ENCODE measurements at regions not wholly inside any gene's neighbourhood (a gene's known extent, or its start where the extent isn't known, plus 50 kb on each side); places are given as distances from the start of the nearest gene placed in this dataset.

- TF ChIP-seq EZH2 (IDR thresholded peaks at IDR 0.05; ENCODE audit: borderline replicate concordance, low read depth, low read length, severe bottlenecking) = no peak
- no peak for TF ChIP-seq CTCF (IDR thresholded peaks at IDR 0.05; ENCODE audit: borderline replicate concordance, extremely low read depth, low read length, poor library complexity, severe bottlenecking)
- ATAC-seq (ENCODE audit: insufficient read depth, low read depth) (no peak), DNase-seq (no peak)
- Histone ChIP-seq H3K9me3 (ENCODE audit: insufficient read depth, low read length, severe bottlenecking) (no peaks in the 10 kb centered on the region), H3K4me3 (ENCODE audit: low read depth in 1 of 2, low read length in 2 of 2) (no peak overlapping the region), H2AFZ (ENCODE audit: low read depth, low read length) (no peak overlapping the region), H3K4me2 (ENCODE audit: insufficient read depth, low read length) (no peak overlapping the region), H3K4me1 (ENCODE audit: insufficient read depth, low read length) (no peaks in the 10 kb centered on the region), H4K20me1 (ENCODE audit: insufficient read depth, low read length) (no peaks in the 10 kb centered on the region), H3K79me2 (ENCODE audit: insufficient read depth, low read length) (no peaks in the 10 kb centered on the region), H3K36me3 (ENCODE audit: insufficient read depth, low read length) (no peaks in the 10 kb centered on the region), H3K27me3 (ENCODE audit: insufficient read depth, low read length, poor library complexity) (no peaks in the 10 kb centered on the region), H3K27ac (ENCODE audit: low read length) (no peak overlapping the region), H3K9ac (ENCODE audit: low read depth, low read length) (no peak overlapping the region)
Measured at GRCh38 chr11:95307286-95307685, 76.3 kb upstream of the SESN3 start.

- H3K36me3 ChIP-seq (ENCODE audit: insufficient read depth, low read length) = no peaks in the 10 kb centered on the region
- H3K4me1 ChIP-seq (ENCODE audit: insufficient read depth, low read length) = no peaks in the 10 kb centered on the region
- DNase-seq (no peak), ATAC-seq (ENCODE audit: insufficient read depth, low read depth) (no peak)
- H3K4me3 ChIP-seq (ENCODE audit: low read depth in 1 of 2, low read length in 2 of 2) = no peak overlapping the region
- TF ChIP-seq CTCF (IDR thresholded peaks at IDR 0.05; ENCODE audit: borderline replicate concordance, extremely low read depth, low read length, poor library complexity, severe bottlenecking) (no peak), EZH2 (IDR thresholded peaks at IDR 0.05; ENCODE audit: borderline replicate concordance, low read depth, low read length, severe bottlenecking) (no peak)
- no peak overlapping the region for H3K9ac ChIP-seq (ENCODE audit: low read depth, low read length)
- H3K27ac ChIP-seq (ENCODE audit: low read length) = no peak overlapping the region
- no peak overlapping the region for H3K4me2 ChIP-seq (ENCODE audit: insufficient read depth, low read length)
- no peaks in the 10 kb centered on the region for H3K9me3 ChIP-seq (ENCODE audit: insufficient read depth, low read length, severe bottlenecking)
- H3K79me2 ChIP-seq (ENCODE audit: insufficient read depth, low read length) = no peaks in the 10 kb centered on the region
- H4K20me1 ChIP-seq (ENCODE audit: insufficient read depth, low read length) = no peaks in the 10 kb centered on the region
- no peaks in the 10 kb centered on the region for H3K27me3 ChIP-seq (ENCODE audit: insufficient read depth, low read length, poor library complexity)
- H2AFZ ChIP-seq (ENCODE audit: low read depth, low read length) = no peak overlapping the region
Measured at GRCh38 chr11:95306801-95307200, 75.8 kb upstream of the SESN3 start.

- no peak overlapping the region for H3K4me2 ChIP-seq (ENCODE audit: insufficient read depth, low read length)
- DNase-seq (no peak), ATAC-seq (ENCODE audit: insufficient read depth, low read depth) (no peak)
- H3K27ac ChIP-seq (ENCODE audit: low read length) = no peak overlapping the region
- H3K9me3 ChIP-seq (ENCODE audit: insufficient read depth, low read length, severe bottlenecking) = no peaks in the 10 kb centered on the region
- no peaks in the 10 kb centered on the region for H4K20me1 ChIP-seq (ENCODE audit: insufficient read depth, low read length)
- TF ChIP-seq CTCF (IDR thresholded peaks at IDR 0.05; ENCODE audit: borderline replicate concordance, extremely low read depth, low read length, poor library complexity, severe bottlenecking) = no peak
- no peak for TF ChIP-seq EZH2 (IDR thresholded peaks at IDR 0.05; ENCODE audit: borderline replicate concordance, low read depth, low read length, severe bottlenecking)
- H3K79me2 ChIP-seq (ENCODE audit: insufficient read depth, low read length) = no peaks in the 10 kb centered on the region
- peaks cover 6% of the 10 kb centered on the region for H3K27me3 ChIP-seq (ENCODE audit: insufficient read depth, low read length, poor library complexity)
- no peak overlapping the region for H2AFZ ChIP-seq (ENCODE audit: low read depth, low read length)
- H3K9ac ChIP-seq (ENCODE audit: low read depth, low read length) = no peak overlapping the region
- H3K4me1 ChIP-seq (ENCODE audit: insufficient read depth, low read length) = no peaks in the 10 kb centered on the region
- H3K4me3 ChIP-seq (ENCODE audit: low read depth in 1 of 2, low read length in 2 of 2) = no peak overlapping the region
- no peaks in the 10 kb centered on the region for H3K36me3 ChIP-seq (ENCODE audit: insufficient read depth, low read length)
Measured at GRCh38 chr11:95306123-95306522, 75.1 kb upstream of the SESN3 start.

GRCh38 chr11:95305705-95306104 lies 74.7 kb upstream of the SESN3 start:
- Histone ChIP-seq H3K79me2 (ENCODE audit: insufficient read depth, low read length) (no peaks in the 10 kb centered on the region), H2AFZ (ENCODE audit: low read depth, low read length) (no peak overlapping the region), H3K27ac (ENCODE audit: low read length) (no peak overlapping the region), H4K20me1 (ENCODE audit: insufficient read depth, low read length) (no peaks in the 10 kb centered on the region), H3K27me3 (ENCODE audit: insufficient read depth, low read length, poor library complexity) (peaks cover 6% of the 10 kb centered on the region), H3K36me3 (ENCODE audit: insufficient read depth, low read length) (no peaks in the 10 kb centered on the region), H3K4me1 (ENCODE audit: insufficient read depth, low read length) (no peaks in the 10 kb centered on the region), H3K4me2 (ENCODE audit: insufficient read depth, low read length) (no peak overlapping the region), H3K4me3 (ENCODE audit: low read depth in 1 of 2, low read length in 2 of 2) (no peak overlapping the region), H3K9me3 (ENCODE audit: insufficient read depth, low read length, severe bottlenecking) (no peaks in the 10 kb centered on the region), H3K9ac (ENCODE audit: low read depth, low read length) (no peak overlapping the region)
- ATAC-seq (ENCODE audit: insufficient read depth, low read depth) = no peak
- TF ChIP-seq CTCF (IDR thresholded peaks at IDR 0.05; ENCODE audit: borderline replicate concordance, extremely low read depth, low read length, poor library complexity, severe bottlenecking) (no peak), EZH2 (IDR thresholded peaks at IDR 0.05; ENCODE audit: borderline replicate concordance, low read depth, low read length, severe bottlenecking) (no peak)
- DNase-seq = no peak

Measured in DND-41 (cell line).